Activated CD8-positive, alpha-beta memory T cell treated with anti-CD3 and anti-CD28 coated beads for 4 hours (primary cell): ENCODE measurements at regions not wholly inside any gene's neighbourhood (a gene's known extent, or its start where the extent isn't known, plus 50 kb on each side); places are given as distances from the start of the nearest gene placed in this dataset.

ENCODE experiments used
- DNase-seq, 2 donors: peaks; one replicate each; pipeline ENCODE4 v3.0.0-alpha.2; 2020; ENCODE audit warnings: low read depth in 2 of 2

- no peak for DNase-seq
These were observed 182.0 kb upstream of the IER5L start for GRCh38 chr9:129359916-129360536.

DNA sequence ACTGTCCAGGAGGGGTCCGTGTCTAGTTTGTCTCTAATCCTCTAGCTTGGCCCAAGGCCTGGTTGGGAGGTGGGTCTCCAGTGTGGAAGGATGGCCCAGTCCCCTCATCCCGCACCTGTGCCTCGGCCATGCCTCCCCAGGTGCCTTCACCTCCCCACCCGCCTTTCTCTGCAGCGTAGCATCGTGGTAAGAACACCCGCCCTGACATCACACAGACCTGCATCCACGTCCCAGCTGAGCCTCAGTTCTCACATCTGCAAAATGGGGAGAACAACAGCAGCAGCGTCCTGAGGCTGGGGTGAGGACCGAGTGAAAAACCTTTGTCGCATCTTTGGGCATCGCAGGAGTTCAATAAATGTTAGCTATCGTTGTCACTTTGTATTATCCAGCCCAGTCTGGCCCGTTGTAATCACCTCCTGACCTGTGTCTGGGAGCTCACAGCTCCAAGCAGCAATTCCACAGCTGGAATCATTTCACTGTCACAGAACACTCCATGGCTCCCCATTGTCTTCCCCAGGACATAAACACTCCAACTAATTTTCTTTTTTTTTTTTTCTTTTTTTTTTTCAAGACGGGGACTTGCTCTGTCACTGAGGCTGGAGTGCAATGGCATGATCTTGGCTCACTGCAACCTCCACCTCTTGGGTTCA lies 181.2 kb upstream of the IER5L start:
- no peak for DNase-seq

DNA sequence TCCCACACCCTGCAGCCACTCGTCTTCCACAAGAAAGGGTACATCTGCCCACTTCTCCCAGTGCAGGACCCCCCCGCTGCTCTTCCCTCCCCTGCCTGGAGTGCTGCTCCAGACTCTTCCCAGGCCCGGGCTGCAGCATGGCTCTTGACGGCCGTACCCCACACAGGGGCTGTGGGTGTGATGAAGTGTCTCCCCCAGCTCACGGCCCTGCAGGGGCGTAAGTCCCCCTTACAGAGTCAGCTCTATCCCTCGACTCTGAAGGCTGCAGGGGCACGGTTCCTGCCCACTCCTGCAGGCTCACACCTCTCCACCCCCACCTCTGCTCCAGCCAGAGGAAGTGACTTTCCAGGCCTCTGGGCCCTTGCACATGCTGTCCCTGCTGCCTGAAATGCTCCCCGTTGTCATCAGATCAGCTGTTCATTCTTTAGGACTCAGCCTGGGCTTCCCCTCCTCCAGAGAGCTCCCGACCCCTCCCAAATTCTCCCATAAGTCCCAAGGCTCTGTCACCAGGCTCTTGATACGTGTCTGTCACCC lies 180.6 kb upstream of the IER5L start:
- no peak for DNase-seq

DNA sequence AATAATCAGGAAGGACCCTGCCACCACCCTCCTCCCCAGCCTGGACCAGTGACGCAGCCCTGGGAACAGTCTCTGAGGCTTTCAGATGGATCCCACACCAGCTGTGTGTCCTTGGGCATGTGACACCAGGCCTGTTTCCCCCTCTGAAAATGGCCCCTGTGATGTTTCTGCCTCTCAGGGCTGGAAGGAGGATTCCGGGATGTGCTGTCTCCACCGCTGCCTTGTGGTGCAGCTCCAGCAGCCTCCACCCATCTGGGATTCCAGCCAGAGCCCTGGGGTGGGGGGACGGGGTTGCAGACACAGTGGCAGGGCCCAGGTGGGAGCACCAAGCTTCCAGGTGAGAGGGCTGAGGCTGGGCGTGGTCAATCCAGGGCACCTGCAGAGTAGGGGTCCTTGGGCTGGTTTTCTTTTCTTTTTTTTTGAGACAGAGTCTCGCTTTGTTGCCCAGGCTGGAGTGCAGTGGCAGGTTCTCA lies 179.7 kb upstream of the IER5L start:
- no peak for DNase-seq

DNA sequence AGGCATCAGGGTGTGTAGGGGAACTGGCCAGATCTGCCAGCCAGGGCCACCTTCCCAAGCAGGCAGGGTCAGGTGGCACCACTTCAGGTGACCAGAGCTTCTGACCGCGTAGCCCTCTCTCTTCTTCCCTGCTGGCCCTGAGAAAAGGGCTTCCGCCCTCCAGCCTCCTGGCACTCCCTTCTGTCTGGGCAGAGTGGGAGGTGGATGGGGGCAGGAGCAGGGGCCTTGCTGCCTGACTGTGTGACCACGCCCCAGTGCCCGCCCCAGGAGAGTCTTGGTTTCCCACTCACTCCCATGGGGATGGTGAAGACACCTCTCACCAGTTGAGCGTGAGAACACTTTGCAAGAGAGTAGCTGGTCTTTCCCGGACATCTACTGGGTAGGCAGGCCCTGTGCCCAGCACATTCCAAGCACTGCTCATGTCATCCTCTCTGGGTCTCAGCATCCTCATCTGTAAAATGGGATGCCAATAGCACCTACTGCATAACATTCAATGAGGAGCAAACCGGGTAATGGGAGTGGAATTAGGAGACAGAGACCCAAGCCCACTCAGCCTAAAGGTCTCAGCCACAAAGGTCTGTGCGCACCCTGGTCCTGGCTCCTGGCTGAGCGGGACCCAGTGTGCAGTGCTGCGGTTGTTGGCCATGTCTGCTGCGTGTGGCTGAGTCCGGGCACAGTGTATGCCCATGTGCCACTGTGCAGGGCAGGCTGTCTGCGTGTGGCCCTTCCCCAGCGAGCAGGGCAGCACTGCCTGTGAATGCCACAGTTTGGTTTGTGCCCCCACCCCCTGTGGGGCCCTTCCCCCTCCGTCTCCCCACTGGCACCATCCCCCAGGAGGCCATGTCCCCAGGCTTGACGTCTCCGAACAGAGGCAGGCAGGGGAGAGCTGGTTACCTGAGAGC lies 179.1 kb upstream of the IER5L start:
- no peak for DNase-seq

DNA sequence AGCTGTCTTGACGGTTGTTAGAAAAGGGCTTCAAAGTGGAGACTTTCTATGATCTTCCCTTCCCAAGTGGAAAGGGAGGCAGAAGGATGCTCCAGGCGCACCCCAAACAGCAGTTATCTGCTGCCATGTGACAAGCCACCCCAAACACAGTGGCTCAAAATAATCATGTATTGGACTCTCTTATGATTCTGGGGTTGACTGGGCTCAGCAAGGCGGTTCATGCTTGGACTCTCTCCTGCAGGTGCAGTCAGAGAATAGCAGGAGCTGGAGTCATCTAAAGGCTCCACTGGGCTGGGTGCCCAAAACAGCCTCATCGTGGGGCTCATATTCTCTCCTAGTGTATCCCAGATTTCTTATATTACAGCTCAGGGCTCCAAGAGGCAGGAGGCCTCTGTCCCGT lies 177.6 kb upstream of the IER5L start:
- DNase-seq: no peak

DNA sequence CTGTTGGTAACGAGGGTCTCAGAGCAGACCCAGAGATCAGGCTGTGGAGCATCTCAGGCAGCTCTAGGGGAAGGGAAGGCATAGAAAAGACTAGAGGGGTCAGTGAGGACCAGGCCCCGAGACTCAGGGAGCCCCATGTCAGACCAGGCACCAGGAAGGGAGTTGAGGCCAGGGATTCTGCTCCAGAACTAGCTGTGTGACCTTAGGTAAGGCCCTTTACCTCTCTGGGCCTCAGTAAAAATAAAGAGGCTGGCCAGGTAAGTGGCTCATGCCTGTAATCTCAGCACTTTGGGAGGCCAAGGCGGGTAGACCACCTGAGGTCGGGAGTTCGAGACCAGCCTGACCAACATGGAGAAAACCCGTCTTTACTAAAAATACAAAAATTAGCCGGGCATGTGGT lies 176.4 kb upstream of the IER5L start:
- DNase-seq: no peak

DNA sequence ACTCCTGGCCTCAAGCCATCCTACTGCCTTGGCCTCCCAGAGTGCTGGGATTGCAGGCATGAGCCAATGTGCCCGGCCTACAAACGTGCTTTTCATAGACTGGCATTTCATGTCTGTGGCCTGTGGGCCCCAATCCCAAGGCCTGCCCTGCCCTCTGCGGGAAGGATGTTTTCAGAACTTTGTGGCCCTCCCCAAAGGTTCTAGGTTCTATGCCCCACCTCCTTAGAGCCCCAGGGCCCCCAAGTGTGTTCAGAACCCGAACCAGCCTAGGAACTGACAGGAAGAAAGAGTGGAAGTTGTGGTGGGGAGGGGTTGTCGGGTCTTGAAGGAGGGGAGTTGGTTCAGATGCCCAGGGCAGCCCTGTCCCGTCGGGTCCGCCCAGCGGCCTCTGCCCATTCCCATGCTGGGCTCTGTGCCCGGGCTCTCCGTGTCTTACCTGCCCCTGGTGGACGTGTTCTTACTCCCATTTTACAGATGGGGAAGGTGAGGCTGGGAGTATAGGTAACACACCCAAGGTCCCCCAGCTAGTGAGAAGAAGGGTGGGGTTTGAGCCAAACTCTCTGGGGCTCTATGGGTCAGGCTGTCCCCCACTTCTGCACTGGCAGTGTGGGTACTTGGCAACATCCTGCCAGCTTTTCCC lies 175.8 kb upstream of the IER5L start:
- no peak for DNase-seq

DNA sequence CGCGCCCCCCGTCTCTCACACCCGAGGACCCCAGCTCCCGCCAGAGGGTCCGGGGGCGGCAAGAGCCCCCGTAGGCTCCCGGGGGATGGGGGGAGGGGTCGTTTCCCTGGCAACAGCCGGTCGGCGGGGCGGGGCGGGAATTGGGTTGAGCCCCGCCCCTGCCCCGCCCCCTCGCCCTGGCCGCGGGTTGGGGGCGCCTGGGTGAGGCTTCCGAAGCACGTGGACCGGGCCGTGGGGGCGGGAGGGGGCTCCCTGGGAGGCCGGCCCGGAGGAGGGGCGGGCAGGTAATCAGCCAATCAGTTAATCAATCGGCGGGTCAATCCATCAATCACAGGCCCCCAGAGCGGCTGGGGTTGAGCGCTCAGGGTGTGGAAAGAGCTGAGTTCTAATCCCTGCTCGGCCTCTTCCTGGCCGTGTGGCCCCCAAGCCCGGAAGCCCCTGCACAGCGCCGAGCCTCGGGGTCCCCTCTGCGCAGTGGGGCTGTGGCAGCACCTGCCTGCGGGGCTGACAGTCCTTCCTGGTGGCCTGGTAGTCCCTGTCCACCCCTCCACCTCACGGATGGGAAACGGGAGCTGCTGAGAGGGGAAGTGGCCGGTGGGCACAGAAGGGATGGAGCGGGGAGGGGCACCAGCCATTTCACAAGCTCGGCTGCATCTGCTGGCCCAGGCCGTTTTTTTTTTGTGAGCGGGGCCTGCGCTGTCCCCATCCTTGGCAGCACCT lies 174.2 kb upstream of the IER5L start:
- DNase-seq: no peak

DNA sequence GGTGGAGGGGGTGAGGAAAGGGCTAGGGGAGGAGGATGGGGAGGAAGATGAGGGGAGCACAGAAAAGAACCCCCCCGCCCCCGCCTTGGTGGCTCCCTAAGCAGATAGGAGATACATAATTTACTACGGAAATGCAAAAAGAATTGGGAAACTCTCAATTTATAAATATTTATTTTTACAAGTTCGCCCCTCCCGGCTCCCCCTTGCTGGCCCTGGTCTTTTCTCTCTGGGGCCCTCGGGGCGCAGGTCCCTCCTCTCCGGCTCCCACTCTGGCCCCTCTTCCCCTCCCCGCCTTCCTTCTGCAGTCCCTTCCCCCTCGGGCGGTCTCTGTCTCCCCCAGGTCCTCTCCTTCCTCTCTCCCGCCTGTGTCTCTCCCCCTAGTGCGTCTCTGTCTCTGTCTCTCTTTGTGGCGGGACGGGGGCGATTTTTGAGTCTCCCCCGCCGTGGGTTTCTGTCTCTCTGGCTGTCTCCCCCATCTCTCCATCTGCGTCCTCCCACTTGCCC lies 173.6 kb upstream of the IER5L start:
- DNase-seq: no peak

DNA sequence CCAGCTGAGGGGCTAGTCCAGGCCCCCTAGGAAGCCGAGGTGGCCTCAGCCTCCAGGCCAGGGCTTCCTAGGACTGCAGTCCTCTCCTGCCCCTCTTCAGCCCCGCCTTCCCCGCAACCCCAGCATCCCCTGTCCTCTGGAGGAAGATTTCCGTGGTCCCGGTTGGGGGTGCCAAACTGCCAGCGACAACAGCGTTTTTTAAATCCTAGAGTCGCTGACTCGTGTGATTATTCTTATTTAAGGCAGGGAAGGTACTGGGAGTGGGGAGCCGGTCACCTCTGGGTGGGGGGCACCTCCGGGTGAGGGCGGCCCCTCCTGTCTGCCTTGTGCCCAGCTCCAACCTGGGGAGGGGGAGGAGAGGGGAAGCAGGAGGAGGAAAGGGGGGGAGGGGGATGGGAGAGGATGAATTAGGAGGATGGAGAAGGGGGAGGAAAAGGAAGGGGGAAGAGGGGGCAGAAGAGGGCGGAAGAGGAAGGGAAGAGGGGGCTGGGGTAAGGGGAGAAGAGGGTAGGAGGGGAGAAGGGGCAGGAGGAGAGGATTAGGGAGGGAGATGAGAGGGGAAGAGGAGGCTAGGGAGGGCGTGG lies 173.1 kb upstream of the IER5L start:
- DNase-seq: no peak

DNA sequence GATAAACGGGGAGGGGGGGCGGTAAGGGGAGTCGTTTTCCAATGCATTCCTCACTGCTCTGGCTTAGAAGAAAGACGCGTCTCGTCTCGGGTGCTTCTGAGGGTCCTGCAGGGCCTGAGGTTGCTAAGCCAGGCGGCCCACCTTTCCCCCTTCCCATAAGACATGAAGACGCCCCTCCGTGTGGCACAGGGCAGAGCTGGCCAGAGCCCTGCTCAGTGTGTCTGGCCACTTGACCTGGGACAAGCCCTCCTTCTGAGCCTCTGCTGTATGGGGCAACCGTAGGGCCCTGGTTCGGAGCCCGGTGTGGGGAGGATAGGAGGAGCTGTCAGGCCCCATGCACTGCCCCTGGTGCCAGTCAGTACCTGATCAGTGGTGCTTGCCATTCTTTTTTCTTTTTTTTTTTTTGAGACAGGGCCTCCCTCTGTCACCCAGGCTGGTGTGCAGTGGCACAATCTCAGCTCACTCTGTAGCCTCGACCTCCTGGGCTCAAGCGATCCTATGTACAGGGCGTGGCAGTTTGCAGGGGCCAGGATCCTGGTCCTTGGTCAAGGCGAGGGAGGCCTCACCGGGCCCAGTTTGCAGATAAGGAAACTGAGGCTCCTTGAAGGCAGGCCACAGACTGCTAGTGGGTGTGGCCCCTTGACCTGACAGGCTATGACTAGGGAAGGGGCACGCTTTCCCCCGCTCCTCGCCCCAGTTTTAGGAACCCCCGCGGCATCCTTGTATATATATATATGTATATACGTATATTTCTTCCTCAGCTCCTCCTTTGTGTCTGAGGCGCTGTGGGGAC lies 172.3 kb upstream of the IER5L start:
- no peak for DNase-seq

GRCh38 chr9:129349665-129349947 lies 171.5 kb upstream of the IER5L start:
- no peak for DNase-seq

DNA sequence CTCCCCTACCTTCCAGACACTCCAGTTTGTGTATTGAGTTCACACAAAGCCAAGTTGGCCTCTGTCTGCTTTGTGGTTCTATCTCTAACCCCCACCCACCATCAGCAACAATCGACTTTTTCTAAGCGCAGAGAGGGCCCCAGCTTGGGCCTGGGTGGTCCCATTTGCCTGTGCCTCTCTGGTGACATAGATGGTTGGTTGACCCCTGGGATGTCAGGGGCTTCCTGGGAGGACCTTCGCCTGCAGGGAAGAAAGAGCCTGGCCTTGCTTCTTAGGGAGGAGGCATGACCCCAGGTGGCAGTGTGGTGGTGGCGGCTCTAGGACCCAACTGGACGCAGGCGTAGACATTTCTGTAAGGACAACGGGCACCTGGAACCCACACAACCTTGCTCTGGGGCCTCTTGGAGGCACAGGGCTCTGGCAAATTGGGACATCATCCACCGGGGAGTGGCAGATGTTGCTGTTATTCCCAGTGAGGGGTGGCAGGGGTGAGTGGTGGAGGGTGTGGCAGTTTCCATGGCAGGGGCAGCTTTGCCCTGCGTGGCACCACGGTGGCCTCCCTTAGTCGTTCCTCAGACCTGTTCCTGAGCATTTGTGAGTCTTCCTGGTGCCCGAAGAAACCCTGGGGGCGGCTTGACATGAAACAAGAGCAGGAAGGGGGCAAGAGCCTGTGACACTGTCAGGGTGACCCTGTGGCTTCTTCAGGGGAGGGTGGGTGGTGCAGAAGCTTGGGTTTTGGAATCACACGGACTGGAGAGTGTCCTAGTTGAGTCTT lies 171.0 kb upstream of the IER5L start:
- DNase-seq: no peak

- DNase-seq: no peak
These were observed 169.5 kb upstream of the IER5L start for GRCh38 chr9:129347316-129348120.

DNA sequence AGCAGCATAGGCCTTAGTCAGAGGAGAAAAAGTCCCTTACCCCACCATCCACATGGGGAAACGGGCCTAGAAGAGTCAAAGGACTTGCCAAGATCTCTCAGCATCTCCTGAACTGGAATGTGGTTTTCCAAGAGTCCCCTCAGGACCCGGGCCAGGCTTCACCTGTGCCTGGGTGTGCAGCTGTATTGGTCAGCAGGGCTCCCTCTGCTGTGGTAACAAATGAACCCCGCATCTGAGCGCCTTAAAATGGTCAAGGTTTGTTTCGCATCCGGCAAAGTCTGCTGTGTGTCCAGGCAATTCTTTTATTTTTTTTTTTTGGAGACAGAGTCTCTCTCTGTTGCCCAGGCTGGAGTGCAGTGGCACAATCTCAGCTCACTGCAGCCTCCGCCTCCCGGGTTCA lies 168.0 kb upstream of the IER5L start:
- DNase-seq: no peak

GRCh38 chr9:129344641-129345495 lies 166.8 kb upstream of the IER5L start:
- DNase-seq: no peak
